HG02588 (cell line): ENCODE measurements at regions not wholly inside any gene's neighbourhood (a gene's known extent, or its start where the extent isn't known, plus 50 kb on each side); places are given as distances from the start of the nearest gene placed in this dataset.

ENCODE experiments used
- ATAC-seq: cut with Tn5 transposase; IDR thresholded peaks from one replicate; pipeline ENCODE4 v1.9.1; 2021; ENCODE audit warnings: mild to moderate bottlenecking, moderate library complexity; ENCODE audit not compliant: unreplicated experiment

- no peak for ATAC-seq
Observed at GRCh38 chr7:46486256-46487206, 565.5 kb upstream of the IGFBP3 start.

GRCh38 chr7:46485481-46486065, 564.5 kb upstream of the IGFBP3 start:
- ATAC-seq, result no peak

- no peak for ATAC-seq
Observed at GRCh38 chr7:46484906-46485305, 563.8 kb upstream of the IGFBP3 start.

GRCh38 chr7:46480619-46481018, 559.5 kb upstream of the IGFBP3 start:
- no peak for ATAC-seq

- no peak for ATAC-seq
Observed at GRCh38 chr7:46479680-46480079, 558.6 kb upstream of the IGFBP3 start.

GRCh38 chr7:46478046-46478445, 557.0 kb upstream of the IGFBP3 start:
- no peak for ATAC-seq

- ATAC-seq, result no peak
Observed at GRCh38 chr7:46468753-46469356, 547.8 kb upstream of the IGFBP3 start.

GRCh38 chr7:46463170-46463569, 542.1 kb upstream of the IGFBP3 start:
- ATAC-seq, result no peak

- no peak for ATAC-seq
Observed at GRCh38 chr7:46461334-46461777, 540.3 kb upstream of the IGFBP3 start.

- no peak for ATAC-seq
Observed at GRCh38 chr7:46459942-46460341, 538.9 kb upstream of the IGFBP3 start.

- no peak for ATAC-seq
Observed at GRCh38 chr7:46454816-46455215, 533.7 kb upstream of the IGFBP3 start.

- ATAC-seq, result no peak
Observed at GRCh38 chr7:46452561-46453135, 531.6 kb upstream of the IGFBP3 start.

- ATAC-seq, result no peak
Observed at GRCh38 chr7:46451846-46452245, 530.8 kb upstream of the IGFBP3 start.

- ATAC-seq, result no peak
Observed at GRCh38 chr7:46450886-46451285, 529.8 kb upstream of the IGFBP3 start.

GRCh38 chr7:46450425-46450824, 529.4 kb upstream of the IGFBP3 start:
- ATAC-seq, result no peak

GRCh38 chr7:46449743-46450142, 528.7 kb upstream of the IGFBP3 start:
- ATAC-seq, result no peak

GRCh38 chr7:46448478-46448877, 527.4 kb upstream of the IGFBP3 start:
- no peak for ATAC-seq

- no peak for ATAC-seq
Observed at GRCh38 chr7:46446151-46446550, 525.1 kb upstream of the IGFBP3 start.

- ATAC-seq, result no peak
Observed at GRCh38 chr7:46444256-46444655, 523.2 kb upstream of the IGFBP3 start.

GRCh38 chr7:46440186-46440585, 519.1 kb upstream of the IGFBP3 start:
- ATAC-seq, result no peak

GRCh38 chr7:46432708-46433107, 511.6 kb upstream of the IGFBP3 start:
- no peak for ATAC-seq
